ENCODE measurements at regions not wholly inside any gene's neighbourhood (a gene's known extent, or its start where the extent isn't known, plus 50 kb on each side); places are given as distances from the start of the nearest gene placed in this dataset.

GRCh38 chr4:62970846-62971245 lies 1438.4 kb downstream of the TECRL start:
- DNase-seq (ENCODE audit: extremely low spot score) = no peak
- Histone ChIP-seq H3K27ac (ENCODE audit: low read depth) (no peak overlapping the region), H3K4me1 (ENCODE audit: insufficient read depth) (no peaks in the 10 kb centered on the region), H3K36me3 (ENCODE audit: insufficient read depth) (no peaks in the 10 kb centered on the region), H3K4me3 (ENCODE audit: low read depth, low read length) (no peak overlapping the region)
- WGBS = 58% methylated on average over 1 of the region's 1 CpG

- DNase-seq (ENCODE audit: extremely low spot score) = no peak
- no peaks in the 10 kb centered on the region for H3K36me3 ChIP-seq (ENCODE audit: insufficient read depth)
- no peak overlapping the region for H3K27ac ChIP-seq (ENCODE audit: low read depth)
- no peaks in the 10 kb centered on the region for H3K4me1 ChIP-seq (ENCODE audit: insufficient read depth)
- 64% methylated on average over 2 of the region's 2 CpGs for WGBS
- H3K4me3 ChIP-seq (ENCODE audit: low read depth, low read length) = no peak overlapping the region
Observed at GRCh38 chr4:62960415-62960814, 1448.8 kb downstream of the TECRL start.

- H3K4me3 ChIP-seq (ENCODE audit: low read depth, low read length) = no peak overlapping the region
- DNase-seq (ENCODE audit: extremely low spot score) = no peak
- no peaks in the 10 kb centered on the region for H3K4me1 ChIP-seq (ENCODE audit: insufficient read depth)
- H3K27ac ChIP-seq (ENCODE audit: low read depth) = no peak overlapping the region
- 61% methylated on average over 3 of the region's 3 CpGs for WGBS
- no peaks in the 10 kb centered on the region for H3K36me3 ChIP-seq (ENCODE audit: insufficient read depth)
Observed at GRCh38 chr4:62953752-62954151, 1455.5 kb downstream of the TECRL start.

- H3K4me3 ChIP-seq (ENCODE audit: low read depth, low read length) = no peak overlapping the region
Observed at GRCh38 chr4:62952366-62952765, 1456.9 kb downstream of the TECRL start.

GRCh38 chr4:62948108-62948507 lies 1461.1 kb downstream of the TECRL start:
- no peaks in the 10 kb centered on the region for H3K4me1 ChIP-seq (ENCODE audit: insufficient read depth)
- no peak overlapping the region for H3K4me3 ChIP-seq (ENCODE audit: low read depth, low read length)
- no peak overlapping the region for H3K27ac ChIP-seq (ENCODE audit: low read depth)
- no peaks in the 10 kb centered on the region for H3K36me3 ChIP-seq (ENCODE audit: insufficient read depth)
- no peak for DNase-seq (ENCODE audit: extremely low spot score)

More at GRCh38 chr4:62952366-62952765, 1456.9 kb downstream of the TECRL start:
- no peak for DNase-seq (ENCODE audit: extremely low spot score)
- no peak overlapping the region for H3K27ac ChIP-seq (ENCODE audit: low read depth)
- WGBS = 60% methylated on average over 3 of the region's 3 CpGs
- H3K4me1 ChIP-seq (ENCODE audit: insufficient read depth) = no peaks in the 10 kb centered on the region
- H3K36me3 ChIP-seq (ENCODE audit: insufficient read depth) = no peaks in the 10 kb centered on the region

- Histone ChIP-seq H3K4me3 (ENCODE audit: low read depth, low read length) (no peak overlapping the region), H3K4me1 (ENCODE audit: insufficient read depth) (no peaks in the 10 kb centered on the region), H3K27ac (ENCODE audit: low read depth) (no peak overlapping the region), H3K36me3 (ENCODE audit: insufficient read depth) (no peaks in the 10 kb centered on the region)
- DNase-seq (ENCODE audit: extremely low spot score) = no peak
Observed at GRCh38 chr4:62940229-62940628, 1469.0 kb downstream of the TECRL start.

- H3K4me1 ChIP-seq (ENCODE audit: insufficient read depth) = no peaks in the 10 kb centered on the region
- H3K36me3 ChIP-seq (ENCODE audit: insufficient read depth) = no peaks in the 10 kb centered on the region
- no peak overlapping the region for H3K27ac ChIP-seq (ENCODE audit: low read depth)
- H3K4me3 ChIP-seq (ENCODE audit: low read depth, low read length) = no peak overlapping the region
- no peak for DNase-seq (ENCODE audit: extremely low spot score)
- no CpG with 5 or more reads among the region's 1 CpG for WGBS
Observed at GRCh38 chr4:62930884-62931283, 1478.4 kb downstream of the TECRL start.

GRCh38 chr4:62928483-62928882 lies 1480.8 kb downstream of the TECRL start:
- DNase-seq (ENCODE audit: extremely low spot score) = no peak
- H3K27ac ChIP-seq (ENCODE audit: low read depth) = no peak overlapping the region
- no peaks in the 10 kb centered on the region for H3K36me3 ChIP-seq (ENCODE audit: insufficient read depth)
- WGBS = 51% methylated on average over 3 of the region's 3 CpGs
- H3K4me1 ChIP-seq (ENCODE audit: insufficient read depth) = no peaks in the 10 kb centered on the region
- no peak overlapping the region for H3K4me3 ChIP-seq (ENCODE audit: low read depth, low read length)

GRCh38 chr4:62927574-62927973 lies 1481.7 kb downstream of the TECRL start:
- H3K36me3 ChIP-seq (ENCODE audit: insufficient read depth) = no peaks in the 10 kb centered on the region
- DNase-seq (ENCODE audit: extremely low spot score) = no peak
- WGBS = 56% methylated on average over 3 of the region's 3 CpGs
- H3K27ac ChIP-seq (ENCODE audit: low read depth) = no peak overlapping the region
- H3K4me3 ChIP-seq (ENCODE audit: low read depth, low read length) = no peak overlapping the region
- H3K4me1 ChIP-seq (ENCODE audit: insufficient read depth) = no peaks in the 10 kb centered on the region

- Histone ChIP-seq H3K36me3 (ENCODE audit: insufficient read depth) (no peaks in the 10 kb centered on the region), H3K4me3 (ENCODE audit: low read depth, low read length) (no peak overlapping the region), H3K4me1 (ENCODE audit: insufficient read depth) (no peaks in the 10 kb centered on the region), H3K27ac (ENCODE audit: low read depth) (no peak overlapping the region)
- DNase-seq (ENCODE audit: extremely low spot score) = no peak
- 87% methylated on average over 4 of the region's 4 CpGs for WGBS
Observed at GRCh38 chr4:62923783-62924182, 1485.5 kb downstream of the TECRL start.

- no peak for DNase-seq (ENCODE audit: extremely low spot score)
Observed at GRCh38 chr4:62917649-62918048, 1491.6 kb downstream of the TECRL start.

GRCh38 chr4:62914758-62915157 lies 1494.5 kb downstream of the TECRL start:
- no peaks in the 10 kb centered on the region for H3K4me1 ChIP-seq (ENCODE audit: insufficient read depth)
- 74% methylated on average over 4 of the region's 4 CpGs for WGBS
- H3K4me3 ChIP-seq (ENCODE audit: low read depth, low read length) = no peak overlapping the region
- no peak for DNase-seq (ENCODE audit: extremely low spot score)
- no peak overlapping the region for H3K27ac ChIP-seq (ENCODE audit: low read depth)
- H3K36me3 ChIP-seq (ENCODE audit: insufficient read depth) = no peaks in the 10 kb centered on the region

More at GRCh38 chr4:62917649-62918048, 1491.6 kb downstream of the TECRL start:
- 74% methylated on average over 2 of the region's 2 CpGs for WGBS
- H3K4me3 ChIP-seq (ENCODE audit: low read depth, low read length) = no peak overlapping the region
- H3K36me3 ChIP-seq (ENCODE audit: insufficient read depth) = no peaks in the 10 kb centered on the region
- no peaks in the 10 kb centered on the region for H3K4me1 ChIP-seq (ENCODE audit: insufficient read depth)
- no peak overlapping the region for H3K27ac ChIP-seq (ENCODE audit: low read depth)

GRCh38 chr4:62913065-62913464 lies 1496.2 kb downstream of the TECRL start:
- Histone ChIP-seq H3K4me1 (ENCODE audit: insufficient read depth) (no peaks in the 10 kb centered on the region), H3K27ac (ENCODE audit: low read depth) (no peak overlapping the region), H3K36me3 (ENCODE audit: insufficient read depth) (no peaks in the 10 kb centered on the region), H3K4me3 (ENCODE audit: low read depth, low read length) (no peak overlapping the region)
- DNase-seq (ENCODE audit: extremely low spot score) = no peak
- WGBS = 49% methylated on average over 1 of the region's 1 CpG

GRCh38 chr4:62912531-62912930 lies 1496.7 kb downstream of the TECRL start:
- H3K36me3 ChIP-seq (ENCODE audit: insufficient read depth) = no peaks in the 10 kb centered on the region
- WGBS = 17% methylated on average over 1 of the region's 1 CpG
- DNase-seq (ENCODE audit: extremely low spot score) = no peak

GRCh38 chr4:62909238-62909637 lies 1500.0 kb downstream of the TECRL start:
- Histone ChIP-seq H3K4me3 (ENCODE audit: low read depth, low read length) (no peak overlapping the region), H3K4me1 (ENCODE audit: insufficient read depth) (no peaks in the 10 kb centered on the region), H3K36me3 (ENCODE audit: insufficient read depth) (no peaks in the 10 kb centered on the region), H3K27ac (ENCODE audit: low read depth) (no peak overlapping the region)
- WGBS = 79% methylated on average over 3 of the region's 3 CpGs
- no peak for DNase-seq (ENCODE audit: extremely low spot score)

More at GRCh38 chr4:62912531-62912930, 1496.7 kb downstream of the TECRL start:
- Histone ChIP-seq H3K4me3 (ENCODE audit: low read depth, low read length) (no peak overlapping the region), H3K27ac (ENCODE audit: low read depth) (no peak overlapping the region), H3K4me1 (ENCODE audit: insufficient read depth) (no peaks in the 10 kb centered on the region)

All from urinary bladder (tissue), 3 donors.